HEK293 (cell line): ENCODE measurements at regions not wholly inside any gene's neighbourhood (a gene's known extent, or its start where the extent isn't known, plus 50 kb on each side); places are given as distances from the start of the nearest gene placed in this dataset.
A peak's percentile ranks its signal among the peaks of the same experiment; 100 is the strongest.
"Not testable (repeated sequence)": the region's sequence is repeated elsewhere in the genome, so short reads cannot be mapped to it uniquely, and the experiment has no call there.

Experiments
- CTCF ChIA-PET: fragments of 350-600 bp; formaldehyde crosslinking; extraction: SDS; loops from one replicate; lab custom pipeline; 2021; ENCODE audit warnings: antibody characterized with exemption; lab: Yijun Ruan, JAX
- POLR2A ChIA-PET: fragments of 300-600 bp; formaldehyde crosslinking; extraction: SDS; loops from one replicate; lab custom pipeline; 2020; ENCODE audit warnings: antibody characterized with exemption, inconsistent platforms; lab: Yijun Ruan, JAX
- H3K27ac ChIP-seq: fragments of 200-500 bp; sonication (Bioruptor generic); 2 replicates; pipeline ENCODE4 v1.5.1; 2014; ENCODE audit warnings: low read depth, low read length, control low read depth, inconsistent platforms; ENCODE audit errors: extremely low read depth
- H3K36me3 ChIP-seq, 2 experiments: fragments of 200-500 bp in 1 of 2; sonication (Bioruptor generic) in 1 of 2; 1 replicate in 1 of 2; 2 replicates in 1 of 2; pipeline ENCODE4 v1.5.1; 2014 to 2017; ENCODE audit warnings: inconsistent platforms in 2 of 2, low read length in 2 of 2; ENCODE audit not compliant: control insufficient read depth in 2 of 2, insufficient read depth in 1 of 2
- H3K4me1 ChIP-seq: fragments of 200-500 bp; sonication (Bioruptor generic); 2 replicates; pipeline ENCODE4 v1.5.1; 2014; ENCODE audit warnings: mild to moderate bottlenecking, low read length, inconsistent platforms; ENCODE audit not compliant: control insufficient read depth, insufficient read depth
- H3K4me3 ChIP-seq: 2 replicates; pipeline ENCODE4 v1.5.1; 2011; ENCODE audit warnings: low read depth, mild to moderate bottlenecking, control low read depth, low read length, moderate library complexity
- H3K9me3 ChIP-seq: fragments of 200-500 bp; sonication (Bioruptor generic); 2 replicates; pipeline ENCODE4 v1.5.1; 2014; ENCODE audit warnings: low read depth, low read length, inconsistent platforms; ENCODE audit not compliant: control insufficient read depth, insufficient read depth
- ATF2 ChIP-seq: fragments of 450-650 bp; formaldehyde crosslinking; IDR thresholded peaks from 2 replicates; pipeline ENCODE4 v1.5.1; 2016; ENCODE audit warnings: missing biosample characterization, missing genetic modification characterization, low read depth
- EGR2 ChIP-seq: fragments of 450-650 bp; formaldehyde crosslinking; IDR thresholded peaks from 2 replicates; pipeline ENCODE4 v1.5.1; 2016; ENCODE audit warnings: low read depth, missing biosample characterization, missing genetic modification characterization
- HOXA7 ChIP-seq: sonication (generic); formaldehyde crosslinking; IDR thresholded peaks from 2 replicates; pipeline ENCODE4 v1.8.1; 2022; ENCODE audit warnings: missing genetic modification reagents, borderline replicate concordance
- HOXD13 ChIP-seq: sonication (generic); formaldehyde crosslinking; IDR thresholded peaks from 2 replicates; pipeline ENCODE4 v1.8.0; 2022; ENCODE audit warnings: missing genetic modification reagents, borderline replicate concordance
- MZF1 ChIP-seq: fragments of 450-650 bp; formaldehyde crosslinking; IDR thresholded peaks from 2 replicates; pipeline ENCODE4 v1.5.1; 2017; ENCODE audit warnings: missing biosample characterization, missing genetic modification characterization, borderline replicate concordance
- TCF7L2 ChIP-seq: IDR thresholded peaks from 2 replicates; pipeline ENCODE4 v1.6.1; 2011; ENCODE audit warnings: low read depth, mild to moderate bottlenecking, inconsistent platforms, low read length, moderate library complexity, borderline replicate concordance
- ZBTB20 ChIP-seq: fragments of 450-650 bp; formaldehyde crosslinking; IDR thresholded peaks from 2 replicates; pipeline ENCODE4 v1.5.1; 2016; ENCODE audit warnings: missing biosample characterization, missing genetic modification characterization
- ZBTB26 ChIP-seq: fragments of 450-650 bp; formaldehyde crosslinking; optimal IDR thresholded peaks from 2 replicates; pipeline ENCODE3; 2016; ENCODE audit warnings: missing biosample characterization, mild to moderate bottlenecking, missing genetic modification characterization
- ZNF169 ChIP-seq: fragments of 450-650 bp; formaldehyde crosslinking; IDR thresholded peaks from 2 replicates; pipeline ENCODE4 v1.5.1; 2016; ENCODE audit warnings: missing biosample characterization, missing genetic modification characterization
- ZNF202 ChIP-seq: fragments of 450-650 bp; formaldehyde crosslinking; IDR thresholded peaks from 2 replicates; pipeline ENCODE4 v1.5.1; 2016; ENCODE audit warnings: missing biosample characterization, missing genetic modification characterization, borderline replicate concordance
- ZNF266 ChIP-seq: fragments of 450-650 bp; formaldehyde crosslinking; IDR thresholded peaks from 2 replicates; pipeline ENCODE4 v1.5.1; 2016; ENCODE audit warnings: missing biosample characterization, missing genetic modification characterization, low read depth
- ZNF404 ChIP-seq: fragments of 450-650 bp; formaldehyde crosslinking; IDR thresholded peaks from 2 replicates; pipeline ENCODE4 v1.5.1; 2017; ENCODE audit warnings: missing biosample characterization, missing genetic modification characterization
- ZNF433 ChIP-seq: fragments of 450-650 bp; formaldehyde crosslinking; IDR thresholded peaks from 2 replicates; pipeline ENCODE4 v1.5.1; 2016; ENCODE audit warnings: missing biosample characterization, missing genetic modification characterization, low read depth
- ZNF610 ChIP-seq: fragments of 450-650 bp; formaldehyde crosslinking; IDR thresholded peaks from 2 replicates; pipeline ENCODE4 v1.5.1; 2016; ENCODE audit warnings: missing biosample characterization, missing genetic modification characterization, borderline replicate concordance
- ZNF747 ChIP-seq: fragments of 450-650 bp; formaldehyde crosslinking; IDR thresholded peaks from 2 replicates; pipeline ENCODE4 v1.5.1; 2016; ENCODE audit warnings: missing biosample characterization, missing genetic modification characterization
- ZNF791 ChIP-seq: fragments of 450-650 bp; formaldehyde crosslinking; IDR thresholded peaks from 2 replicates; pipeline ENCODE4 v1.5.1; 2016; ENCODE audit warnings: missing biosample characterization, missing genetic modification characterization
- ZSCAN30 ChIP-seq: fragments of 450-650 bp; IDR thresholded peaks from 2 replicates; pipeline ENCODE4 v1.5.1; 2018; ENCODE audit warnings: missing biosample characterization, mild to moderate bottlenecking, missing genetic modification characterization, moderate library complexity
- TF ChIP-seq, protein P1 (sequence below): fragments of 450-650 bp; formaldehyde crosslinking; IDR thresholded peaks from 2 replicates; pipeline ENCODE4 v1.5.1; 2016; ENCODE audit warnings: missing biosample characterization, missing genetic modification characterization, borderline replicate concordance

DNA sequence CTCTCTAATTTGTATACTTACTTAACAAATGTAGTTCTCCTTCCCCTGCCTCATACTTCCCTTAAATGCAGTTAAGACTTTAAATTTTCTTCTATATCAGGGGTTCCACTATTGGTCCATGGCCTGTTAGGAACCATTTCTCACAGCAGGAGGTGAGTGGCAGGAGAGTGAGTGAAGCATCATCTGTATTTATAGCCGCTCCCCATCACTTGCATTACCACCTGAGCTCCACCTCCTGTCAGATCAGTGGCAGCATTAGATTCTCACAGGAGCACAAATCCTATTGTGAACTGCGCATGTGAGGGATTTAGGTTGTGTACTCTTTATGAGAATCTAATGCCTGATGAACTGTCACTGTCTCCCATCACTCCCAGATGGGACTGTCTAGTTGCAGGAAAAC is 72.1 kb upstream of the ALB start:
- H3K4me1 ChIP-seq, H3K9me3 ChIP-seq, H3K36me3 ChIP-seq, H3K27ac ChIP-seq, POLR2A ChIA-PET, H3K4me3 ChIP-seq: not testable (repeated sequence)
- peak; percentile 93 for TF ChIP-seq ZNF610
- CTCF ChIA-PET = interaction anchor here (0.6 to 1.1 kb wide), 3 partner anchors 24 to 114 kb away, joined by 3 read pairs; no protein-coding TSS in a partner anchor

- no peaks in the 10 kb centered on the region for H3K9me3 ChIP-seq
- ChIA-PET POLR2A (no interaction called here), CTCF (no interaction called here)
- no peak for TF ChIP-seq ZBTB20 (tag by site-specific recombination)
- no peak for TF ChIP-seq ZNF202
- TF ChIP-seq ZNF266 = no peak
- no peak for TF ChIP-seq ZBTB26 (tag by site-specific recombination)
- no peak for TF ChIP-seq TCF7L2
- TF ChIP-seq EGR2 (tag by site-specific recombination) = no peak
- TF ChIP-seq HOXD13 (CRISPR knock-in tag) = no peak
- TF ChIP-seq ZNF791 (tag by site-specific recombination) = no peak
- no peak for TF ChIP-seq MZF1 (tag by site-specific recombination)
- no peak for TF ChIP-seq ZNF404
- TF ChIP-seq ZNF433 (tag by site-specific recombination) = no peak
- no peak for TF ChIP-seq ZSCAN30
- H3K4me1 ChIP-seq = no peaks in the 10 kb centered on the region
- no peak overlapping the region for H3K4me3 ChIP-seq
- H3K27ac ChIP-seq = no peak overlapping the region
- no peaks in the 10 kb centered on the region for H3K36me3 ChIP-seq
Measured at GRCh38 chr4:73329300-73329699, 70.7 kb upstream of the ANKRD17 start.

DNA sequence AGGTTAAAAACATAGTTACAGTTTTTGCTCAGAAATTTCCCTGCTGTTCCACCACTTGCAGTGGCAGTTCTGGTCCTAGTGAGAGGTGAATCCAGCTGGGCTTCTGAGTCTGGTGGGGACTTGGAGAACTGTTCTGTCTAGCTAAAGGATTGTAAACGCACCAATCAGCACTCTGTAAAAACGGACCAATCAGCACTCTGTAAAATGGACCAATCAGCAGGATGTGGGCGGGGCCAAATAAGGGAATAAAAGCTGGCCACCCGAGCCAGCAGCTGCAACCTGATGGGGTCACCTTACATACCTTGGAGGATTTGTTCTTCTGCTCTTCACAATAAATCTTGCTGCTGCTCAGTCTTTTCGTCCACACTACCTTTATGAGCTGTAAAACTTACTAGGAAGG is 67.2 kb upstream of the ANKRD17 start:
- CTCF ChIA-PET, H3K4me3 ChIP-seq, H3K4me1 ChIP-seq, POLR2A ChIA-PET, H3K27ac ChIP-seq, H3K36me3 ChIP-seq, H3K9me3 ChIP-seq: not testable (repeated sequence)

- H3K27ac ChIP-seq = no peak overlapping the region
- H3K4me1 ChIP-seq = no peaks in the 10 kb centered on the region
- TF ChIP-seq HOXD13 (CRISPR knock-in tag) (no peak), ZNF169 (tag by site-specific recombination) (no peak), ZNF747 (no peak), HOXA7 (CRISPR knock-in tag) (no peak), ATF2 (tag by site-specific recombination) (no peak)
- TF ChIP-seq, protein P1, sequence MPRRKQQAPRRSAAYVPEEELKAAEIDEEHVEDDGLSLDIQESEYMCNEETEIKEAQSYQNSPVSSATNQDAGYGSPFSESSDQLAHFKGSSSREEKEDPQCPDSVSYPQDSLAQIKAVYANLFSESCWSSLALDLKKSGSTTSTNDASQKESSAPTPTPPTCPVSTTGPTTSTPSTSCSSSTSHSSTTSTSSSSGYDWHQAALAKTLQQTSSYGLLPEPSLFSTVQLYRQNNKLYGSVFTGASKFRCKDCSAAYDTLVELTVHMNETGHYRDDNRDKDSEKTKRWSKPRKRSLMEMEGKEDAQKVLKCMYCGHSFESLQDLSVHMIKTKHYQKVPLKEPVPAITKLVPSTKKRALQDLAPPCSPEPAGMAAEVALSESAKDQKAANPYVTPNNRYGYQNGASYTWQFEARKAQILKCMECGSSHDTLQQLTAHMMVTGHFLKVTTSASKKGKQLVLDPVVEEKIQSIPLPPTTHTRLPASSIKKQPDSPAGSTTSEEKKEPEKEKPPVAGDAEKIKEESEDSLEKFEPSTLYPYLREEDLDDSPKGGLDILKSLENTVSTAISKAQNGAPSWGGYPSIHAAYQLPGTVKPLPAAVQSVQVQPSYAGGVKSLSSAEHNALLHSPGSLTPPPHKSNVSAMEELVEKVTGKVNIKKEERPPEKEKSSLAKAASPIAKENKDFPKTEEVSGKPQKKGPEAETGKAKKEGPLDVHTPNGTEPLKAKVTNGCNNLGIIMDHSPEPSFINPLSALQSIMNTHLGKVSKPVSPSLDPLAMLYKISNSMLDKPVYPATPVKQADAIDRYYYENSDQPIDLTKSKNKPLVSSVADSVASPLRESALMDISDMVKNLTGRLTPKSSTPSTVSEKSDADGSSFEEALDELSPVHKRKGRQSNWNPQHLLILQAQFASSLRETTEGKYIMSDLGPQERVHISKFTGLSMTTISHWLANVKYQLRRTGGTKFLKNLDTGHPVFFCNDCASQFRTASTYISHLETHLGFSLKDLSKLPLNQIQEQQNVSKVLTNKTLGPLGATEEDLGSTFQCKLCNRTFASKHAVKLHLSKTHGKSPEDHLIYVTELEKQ (tag by site-specific recombination) = no peak
- ChIA-PET POLR2A (no interaction called here), CTCF (no interaction called here)
- no peaks in the 10 kb centered on the region for H3K9me3 ChIP-seq
- no peaks in the 10 kb centered on the region for H3K36me3 ChIP-seq
- no peak overlapping the region for H3K4me3 ChIP-seq
Measured at GRCh38 chr4:73317092-73317491, 58.5 kb upstream of the ANKRD17 start.
